ENCODE measurements at regions not wholly inside any gene's neighbourhood (a gene's known extent, or its start where the extent isn't known, plus 50 kb on each side); places are given as distances from the start of the nearest gene placed in this dataset.

DNA sequence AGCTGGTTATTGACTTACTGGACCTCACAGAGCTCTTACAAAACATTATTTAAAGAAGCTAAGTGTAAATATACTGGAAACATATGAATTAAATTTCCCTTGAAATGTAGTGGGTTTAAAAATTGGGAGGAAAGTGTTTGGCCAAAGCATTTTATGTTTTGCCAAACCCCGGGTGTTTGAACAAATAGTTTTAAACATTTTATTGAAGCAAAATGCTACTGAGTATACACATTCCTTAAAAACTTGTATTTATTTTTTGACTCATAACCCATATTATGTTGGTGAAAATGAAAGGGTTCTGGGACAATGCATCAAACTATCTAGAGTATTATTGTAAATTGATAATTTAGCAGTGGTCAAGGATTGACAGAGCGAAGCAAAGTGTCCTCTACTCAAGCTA, 1048.5 kb downstream of the SLC6A15 start:
- no peak for TF ChIP-seq POLR2A (IDR thresholded peaks at IDR 0.05)
- no peak for TF ChIP-seq POLR2AphosphoS5 (IDR thresholded peaks at IDR 0.05)
- TF ChIP-seq, protein P1, sequence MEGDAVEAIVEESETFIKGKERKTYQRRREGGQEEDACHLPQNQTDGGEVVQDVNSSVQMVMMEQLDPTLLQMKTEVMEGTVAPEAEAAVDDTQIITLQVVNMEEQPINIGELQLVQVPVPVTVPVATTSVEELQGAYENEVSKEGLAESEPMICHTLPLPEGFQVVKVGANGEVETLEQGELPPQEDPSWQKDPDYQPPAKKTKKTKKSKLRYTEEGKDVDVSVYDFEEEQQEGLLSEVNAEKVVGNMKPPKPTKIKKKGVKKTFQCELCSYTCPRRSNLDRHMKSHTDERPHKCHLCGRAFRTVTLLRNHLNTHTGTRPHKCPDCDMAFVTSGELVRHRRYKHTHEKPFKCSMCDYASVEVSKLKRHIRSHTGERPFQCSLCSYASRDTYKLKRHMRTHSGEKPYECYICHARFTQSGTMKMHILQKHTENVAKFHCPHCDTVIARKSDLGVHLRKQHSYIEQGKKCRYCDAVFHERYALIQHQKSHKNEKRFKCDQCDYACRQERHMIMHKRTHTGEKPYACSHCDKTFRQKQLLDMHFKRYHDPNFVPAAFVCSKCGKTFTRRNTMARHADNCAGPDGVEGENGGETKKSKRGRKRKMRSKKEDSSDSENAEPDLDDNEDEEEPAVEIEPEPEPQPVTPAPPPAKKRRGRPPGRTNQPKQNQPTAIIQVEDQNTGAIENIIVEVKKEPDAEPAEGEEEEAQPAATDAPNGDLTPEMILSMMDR (IDR thresholded peaks at IDR 0.05) = no peak
- no peak for TF ChIP-seq EP300 (IDR thresholded peaks at IDR 0.05)

All from sigmoid colon (tissue), 4 donors.